Smooth muscle cell (in vitro differentiated cells): ENCODE measurements at regions not wholly inside any gene's neighbourhood (a gene's known extent, or its start where the extent isn't known, plus 50 kb on each side); places are given as distances from the start of the nearest gene placed in this dataset.

Experiments
- DNase-seq: peaks from one replicate; lab custom pipeline; 2025; ENCODE audit not compliant: unreplicated experiment; lab: John Stamatoyannopoulos, UW
- H2AFZ ChIP-seq: fragments of 200-600 bp; sonication (generic); 2 replicates; pipeline ENCODE4 v1.6.0; 2016; ENCODE audit warnings: antibody characterized with exemption, low read depth, mild to moderate bottlenecking
- H3F3A ChIP-seq: fragments of 200-600 bp; sonication (generic); 2 replicates; pipeline ENCODE4 v1.6.0; 2017; ENCODE audit warnings: antibody characterized with exemption, low read depth
- H3K27ac ChIP-seq: fragments of 200-600 bp; sonication (generic); 2 replicates; pipeline ENCODE4 v1.5.1; 2016; ENCODE audit warnings: low read depth, mild to moderate bottlenecking
- H3K27me3 ChIP-seq: fragments of 200-600 bp; sonication (generic); 2 replicates; pipeline ENCODE4 v1.6.1; 2016; ENCODE audit warnings: low read depth, mild to moderate bottlenecking
- H3K36me3 ChIP-seq: fragments of 200-600 bp; sonication (generic); 2 replicates; pipeline ENCODE4 v1.5.1; 2016; ENCODE audit warnings: low read depth
- H3K4me1 ChIP-seq: fragments of 200-600 bp; sonication (generic); 2 replicates; pipeline ENCODE4 v1.5.1; 2016; ENCODE audit warnings: low read depth
- H3K4me2 ChIP-seq: fragments of 200-600 bp; sonication (generic); 2 replicates; pipeline ENCODE4 v1.6.0; 2016; ENCODE audit warnings: mild to moderate bottlenecking
- H3K4me3 ChIP-seq: fragments of 200-600 bp; sonication (generic); 2 replicates; pipeline ENCODE4 v1.5.1; 2016; ENCODE audit warnings: mild to moderate bottlenecking
- H3K79me2 ChIP-seq: fragments of 200-600 bp; sonication (generic); 2 replicates; pipeline ENCODE4 v1.6.0; 2016; ENCODE audit warnings: low read depth, mild to moderate bottlenecking
- H3K9ac ChIP-seq: fragments of 200-600 bp; sonication (generic); 2 replicates; pipeline ENCODE4 v1.6.0; 2016; ENCODE audit warnings: low read depth
- H3K9me3 ChIP-seq: fragments of 200-600 bp; sonication (generic); replicated peaks from 2 replicates; pipeline ENCODE4 v1.5.1; 2016; ENCODE audit warnings: low read depth
- H4K20me1 ChIP-seq: fragments of 200-600 bp; sonication (generic); 2 replicates; pipeline ENCODE4 v1.6.0; 2016; ENCODE audit warnings: low read depth
- WGBS: methylation state at CpG from one replicate; pipeline ENCODE4 v1.1.7; 2016; ENCODE audit warnings: low lambda C conversion rate; 5-methylcytosine and 5-hydroxymethylcytosine counted together
- TF ChIP-seq, protein P1 (sequence below): fragments of 200-600 bp; sonication (generic); IDR thresholded peaks from 2 replicates; pipeline ENCODE4 v1.5.1; 2017; ENCODE audit warnings: borderline replicate concordance, mild to moderate bottlenecking, antibody characterized with exemption; ENCODE audit not compliant: insufficient read depth, poor library complexity, severe bottlenecking

DNA sequence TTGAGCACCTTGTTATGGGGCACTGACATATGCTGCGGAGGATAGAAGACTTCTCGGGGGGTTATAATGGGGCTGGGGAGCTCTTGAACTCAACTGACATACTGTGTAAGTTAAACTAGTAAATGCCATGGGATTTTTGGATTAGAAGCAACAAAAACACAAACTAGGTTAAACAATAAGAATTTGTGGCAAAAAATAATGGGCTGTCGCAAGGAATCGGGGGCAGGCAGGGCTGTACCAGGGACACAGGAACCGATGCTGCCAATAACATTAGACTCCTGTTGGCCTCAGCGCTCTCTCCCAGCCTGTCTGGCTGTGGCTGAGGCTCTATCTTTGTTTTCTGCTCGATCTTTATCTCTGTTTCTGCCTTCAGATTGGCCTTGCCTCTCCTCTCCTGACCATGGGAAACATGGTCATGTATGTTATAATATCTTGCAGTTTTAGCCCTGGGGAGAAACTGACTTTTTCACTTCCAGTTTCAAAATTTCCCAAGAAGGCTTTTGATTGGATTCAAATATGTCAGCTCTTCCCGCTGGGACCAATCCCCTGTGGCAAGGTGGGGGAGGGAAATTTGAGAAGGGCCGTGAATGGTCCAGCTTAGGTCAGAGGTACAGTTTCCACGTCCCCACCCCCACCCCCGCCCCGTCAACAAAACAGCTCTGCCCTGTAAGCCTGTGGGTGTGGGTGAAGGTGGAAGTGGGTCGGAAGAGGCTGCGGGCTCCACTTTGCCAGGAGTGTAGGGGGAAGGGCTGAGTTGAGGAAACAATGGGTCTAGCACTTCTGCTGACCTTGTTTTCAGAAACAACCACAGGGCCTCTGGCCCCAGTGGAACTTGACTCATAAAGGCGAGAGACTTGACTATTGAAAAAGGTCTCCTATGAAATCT lies 161.1 kb upstream of the TBL1XR1 start:
- no peaks in the 10 kb centered on the region for H4K20me1 ChIP-seq
- H3K36me3 ChIP-seq: no peaks in the 10 kb centered on the region
- no peaks in the 10 kb centered on the region for H3K79me2 ChIP-seq
- H3K9me3 ChIP-seq: no peaks in the 10 kb centered on the region
- H2AFZ ChIP-seq: peak overlapping the region; percentile 77
- no peak for DNase-seq
- H3K27me3 ChIP-seq: no peaks in the 10 kb centered on the region
- peaks cover 49% of the 10 kb centered on the region for H3K4me1 ChIP-seq
- peak overlapping the region; percentile 69 for H3K9ac ChIP-seq
- H3K27ac ChIP-seq: peak overlapping the region; percentile 95
- TF ChIP-seq, protein P1, sequence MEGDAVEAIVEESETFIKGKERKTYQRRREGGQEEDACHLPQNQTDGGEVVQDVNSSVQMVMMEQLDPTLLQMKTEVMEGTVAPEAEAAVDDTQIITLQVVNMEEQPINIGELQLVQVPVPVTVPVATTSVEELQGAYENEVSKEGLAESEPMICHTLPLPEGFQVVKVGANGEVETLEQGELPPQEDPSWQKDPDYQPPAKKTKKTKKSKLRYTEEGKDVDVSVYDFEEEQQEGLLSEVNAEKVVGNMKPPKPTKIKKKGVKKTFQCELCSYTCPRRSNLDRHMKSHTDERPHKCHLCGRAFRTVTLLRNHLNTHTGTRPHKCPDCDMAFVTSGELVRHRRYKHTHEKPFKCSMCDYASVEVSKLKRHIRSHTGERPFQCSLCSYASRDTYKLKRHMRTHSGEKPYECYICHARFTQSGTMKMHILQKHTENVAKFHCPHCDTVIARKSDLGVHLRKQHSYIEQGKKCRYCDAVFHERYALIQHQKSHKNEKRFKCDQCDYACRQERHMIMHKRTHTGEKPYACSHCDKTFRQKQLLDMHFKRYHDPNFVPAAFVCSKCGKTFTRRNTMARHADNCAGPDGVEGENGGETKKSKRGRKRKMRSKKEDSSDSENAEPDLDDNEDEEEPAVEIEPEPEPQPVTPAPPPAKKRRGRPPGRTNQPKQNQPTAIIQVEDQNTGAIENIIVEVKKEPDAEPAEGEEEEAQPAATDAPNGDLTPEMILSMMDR: no peak
- peak overlapping the region; percentile 12 for H3K4me3 ChIP-seq
- H3K4me2 ChIP-seq: peak overlapping the region; percentile 83
- peaks cover 25% of the 10 kb centered on the region for H3F3A ChIP-seq
- WGBS: 14% methylated on average over 15 of the region's 15 CpGs

DNA sequence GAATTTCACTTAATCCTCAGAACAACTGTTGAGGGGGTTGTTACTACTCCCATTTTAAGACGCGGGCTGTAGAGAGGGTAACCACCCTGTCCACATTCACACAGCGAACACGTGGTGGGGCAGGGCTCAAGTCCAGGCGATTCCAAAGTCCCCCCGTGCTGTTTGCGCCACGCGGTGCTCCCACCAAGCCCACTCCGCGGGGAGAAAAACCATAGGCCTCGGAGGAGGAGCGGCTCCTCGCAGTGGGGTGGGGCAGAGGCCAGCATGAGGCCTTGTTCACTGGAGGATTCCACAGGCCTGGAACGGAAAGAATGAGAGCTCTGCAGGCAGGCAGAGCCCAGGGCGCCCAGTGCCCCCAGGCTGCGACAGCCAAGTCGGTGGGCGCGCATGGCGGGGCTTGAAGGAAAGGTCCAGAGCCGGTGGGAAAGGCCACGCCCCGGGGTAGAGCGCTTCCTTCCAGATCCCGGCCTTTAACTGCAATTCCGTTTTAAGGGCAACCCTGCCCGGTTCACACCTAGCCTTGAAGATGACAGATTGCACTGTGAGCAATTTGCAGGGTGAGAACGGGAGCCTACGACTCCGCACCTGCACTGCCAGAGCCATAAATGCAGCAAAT lies 161.8 kb upstream of the TBL1XR1 start:
- DNase-seq: peak; percentile 17
- Histone ChIP-seq H3F3A (peaks cover 25% of the 10 kb centered on the region), H3K4me3 (peak overlapping the region; percentile 44), H3K27ac (peak overlapping the region; percentile 95), H3K9me3 (no peaks in the 10 kb centered on the region), H3K27me3 (no peaks in the 10 kb centered on the region), H3K9ac (peak overlapping the region; percentile 66), H4K20me1 (no peaks in the 10 kb centered on the region), H2AFZ (peak overlapping the region; percentile 77), H3K4me2 (peak overlapping the region; percentile 83), H3K79me2 (no peaks in the 10 kb centered on the region), H3K4me1 (peaks cover 49% of the 10 kb centered on the region), H3K36me3 (no peaks in the 10 kb centered on the region)
- TF ChIP-seq, protein P1: no peak
- WGBS: 8% methylated on average over 31 of the region's 31 CpGs

DNA sequence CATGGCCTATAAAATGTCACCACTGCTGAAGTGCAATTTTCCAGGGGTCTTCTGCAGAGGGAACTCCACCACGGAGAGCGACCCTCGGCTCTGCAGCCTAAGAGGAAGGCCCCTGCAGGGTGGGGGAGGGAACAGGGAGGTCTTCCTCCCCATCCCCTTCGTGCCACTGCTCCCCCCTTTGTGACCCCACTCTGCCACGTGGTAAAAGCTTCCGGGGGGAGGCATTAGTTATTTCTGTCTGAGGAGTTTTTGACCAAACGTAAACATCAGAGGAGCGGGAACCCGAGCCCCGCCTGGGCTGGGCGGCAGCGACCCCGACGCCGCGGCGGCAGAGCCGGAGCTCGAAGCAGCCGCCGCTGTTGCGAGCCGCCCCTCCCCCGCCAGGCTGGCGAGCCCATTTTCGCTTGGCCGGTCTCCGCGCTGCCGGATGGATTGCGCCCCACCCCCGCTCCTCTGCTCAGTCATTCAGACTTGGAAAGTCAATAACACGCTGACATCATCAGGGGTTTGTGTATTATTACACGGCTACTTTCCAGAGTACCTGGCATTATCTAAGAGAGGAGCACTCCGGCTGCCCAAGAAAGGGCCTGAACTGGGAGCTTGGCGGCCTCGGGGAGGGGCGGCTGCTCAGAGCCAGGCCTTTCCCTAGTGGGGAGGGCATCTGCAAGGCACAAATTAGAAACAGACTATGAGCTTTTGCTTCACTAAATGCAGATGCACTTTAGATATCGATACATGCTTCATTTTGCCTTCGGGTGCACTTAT lies 162.5 kb upstream of the TBL1XR1 start:
- TF ChIP-seq, protein P1: no peak
- Histone ChIP-seq H3K9ac (peak overlapping the region; percentile 76), H4K20me1 (no peaks in the 10 kb centered on the region), H3K27ac (peak overlapping the region; percentile 95), H3K27me3 (no peaks in the 10 kb centered on the region), H3K4me1 (peaks cover 49% of the 10 kb centered on the region), H3K9me3 (no peaks in the 10 kb centered on the region), H3K4me3 (peak overlapping the region; percentile 44), H2AFZ (peak overlapping the region; percentile 77), H3K4me2 (peak overlapping the region; percentile 83), H3F3A (peaks cover 25% of the 10 kb centered on the region), H3K36me3 (no peaks in the 10 kb centered on the region), H3K79me2 (no peaks in the 10 kb centered on the region)
- peak; percentile 81 for DNase-seq
- WGBS: 2% methylated on average over 39 of the region's 40 CpGs
